Neuronal stem cell (in vitro differentiated cells): ENCODE measurements at regions not wholly inside any gene's neighbourhood (a gene's known extent, or its start where the extent isn't known, plus 50 kb on each side); places are given as distances from the start of the nearest gene placed in this dataset.

Experiments
- DNase-seq: peaks from one replicate; pipeline ENCODE4 v3.0.0-alpha.2; 2013; ENCODE audit warnings: low spot score
- H2AFZ ChIP-seq: one replicate; pipeline ENCODE4 v1.6.1; 2013; ENCODE audit warnings: mild to moderate bottlenecking, low read length, inconsistent platforms
- H2AK5ac ChIP-seq: 2 replicates; pipeline ENCODE4 v1.6.1; 2013; ENCODE audit warnings: low read depth, mild to moderate bottlenecking, inconsistent platforms, low read length, moderate library complexity, mixed read lengths
- H2BK120ac ChIP-seq: 2 replicates; pipeline ENCODE4 v1.6.1; 2013; ENCODE audit warnings: low read depth, mild to moderate bottlenecking, inconsistent platforms, low read length, moderate library complexity, mixed read lengths
- H2BK12ac ChIP-seq: one replicate; pipeline ENCODE4 v1.6.1; 2013; ENCODE audit warnings: low read length, inconsistent platforms
- H2BK15ac ChIP-seq: 2 replicates; pipeline ENCODE4 v1.6.1; 2013; ENCODE audit warnings: mild to moderate bottlenecking, low read length, inconsistent platforms, mixed read lengths
- H2BK5ac ChIP-seq: one replicate; pipeline ENCODE4 v1.6.1; 2013; ENCODE audit warnings: inconsistent platforms, mild to moderate bottlenecking, low read length, moderate library complexity
- H3K14ac ChIP-seq: one replicate; pipeline ENCODE4 v1.6.1; 2013; ENCODE audit warnings: low read length, inconsistent platforms
- H3K18ac ChIP-seq: 2 replicates; pipeline ENCODE4 v1.6.1; 2013; ENCODE audit warnings: low read length, inconsistent platforms
- H3K23ac ChIP-seq: 2 replicates; pipeline ENCODE4 v1.6.1; 2013; ENCODE audit warnings: low read depth, mild to moderate bottlenecking, mixed read lengths, low read length, inconsistent platforms; ENCODE audit not compliant: poor library complexity
- H3K27ac ChIP-seq: replicated peaks from 3 replicates; pipeline ENCODE4 v1.5.1; 2013; ENCODE audit warnings: low read length, inconsistent platforms
- H3K27me3 ChIP-seq, 3 experiments: 2 replicates each; pipeline ENCODE4 v1.6.1; 2013; ENCODE audit warnings: low read length in 3 of 3, mild to moderate bottlenecking in 2 of 3, inconsistent platforms in 1 of 3, low read depth in 1 of 3, mixed read lengths in 1 of 3, moderate library complexity in 1 of 3; ENCODE audit not compliant: control insufficient read depth in 3 of 3, insufficient read depth in 3 of 3
- H3K36me3 ChIP-seq, 2 donors: replicated peaks in 1 of 2; 2 replicates each; pipeline ENCODE4 v1.6.1; 2013; ENCODE audit warnings: low read length in 2 of 2; ENCODE audit not compliant: control insufficient read depth in 2 of 2, insufficient read depth in 2 of 2
- H3K4ac ChIP-seq: 2 replicates; pipeline ENCODE4 v1.6.1; 2013; ENCODE audit warnings: inconsistent platforms, mild to moderate bottlenecking, low read length, moderate library complexity
- H3K4me1 ChIP-seq, 2 donors: 1 replicate in 1 of 2; 2 replicates in 1 of 2; pipeline ENCODE4 v1.6.1; 2013; ENCODE audit warnings: low read length in 2 of 2, low read depth in 1 of 2; ENCODE audit not compliant: control insufficient read depth in 2 of 2, insufficient read depth in 1 of 2
- H3K4me2 ChIP-seq: one replicate; pipeline ENCODE4 v1.6.1; 2013; ENCODE audit warnings: mild to moderate bottlenecking, low read length, inconsistent platforms; ENCODE audit not compliant: insufficient read depth, poor library complexity, severe bottlenecking
- H3K4me3 ChIP-seq, 2 donors: 2 replicates each; pipeline ENCODE4 v1.5.1; 2013; ENCODE audit warnings: low read length in 2 of 2, mild to moderate bottlenecking in 2 of 2, inconsistent platforms in 1 of 2, moderate library complexity in 1 of 2
- H3K79me1 ChIP-seq: one replicate; pipeline ENCODE4 v1.6.1; 2013; ENCODE audit warnings: low read depth, mild to moderate bottlenecking, inconsistent platforms, low read length, moderate library complexity
- H3K9ac ChIP-seq: one replicate; pipeline ENCODE4 v1.6.1; 2013; ENCODE audit warnings: mild to moderate bottlenecking, low read depth, low read length, inconsistent platforms; ENCODE audit not compliant: poor library complexity
- H3K9me3 ChIP-seq, 2 donors: replicated peaks in 1 of 2; 2 replicates each; pipeline versions ENCODE3 to v1.6.1; 2013; ENCODE audit warnings: low read length in 2 of 2, mild to moderate bottlenecking in 2 of 2, inconsistent platforms in 1 of 2, low read depth in 1 of 2, mixed read lengths in 1 of 2, moderate library complexity in 1 of 2; ENCODE audit not compliant: control insufficient read depth in 2 of 2, insufficient read depth in 1 of 2
- H4K8ac ChIP-seq: one replicate; pipeline ENCODE4 v1.6.1; 2013; ENCODE audit warnings: low read depth, mild to moderate bottlenecking, inconsistent platforms, low read length, moderate library complexity
- H4K91ac ChIP-seq: one replicate; pipeline ENCODE4 v1.6.1; 2013; ENCODE audit warnings: low read length, low read depth, mild to moderate bottlenecking, inconsistent platforms; ENCODE audit not compliant: poor library complexity
- WGBS, 2 donors: extraction: QIAGEN DNeasy Blood & Tissue Kit; methylation state at CpG; one replicate each; pipeline ENCODE4 v1.1.7; 2013; ENCODE audit warnings: missing lambda C conversion rate in 2 of 2, mixed read lengths in 1 of 2; ENCODE audit not compliant: insufficient read length in 2 of 2, insufficient replicate concordance in 1 of 2; ENCODE audit errors: extremely low coverage in 2 of 2; 5-methylcytosine and 5-hydroxymethylcytosine counted together

DNA sequence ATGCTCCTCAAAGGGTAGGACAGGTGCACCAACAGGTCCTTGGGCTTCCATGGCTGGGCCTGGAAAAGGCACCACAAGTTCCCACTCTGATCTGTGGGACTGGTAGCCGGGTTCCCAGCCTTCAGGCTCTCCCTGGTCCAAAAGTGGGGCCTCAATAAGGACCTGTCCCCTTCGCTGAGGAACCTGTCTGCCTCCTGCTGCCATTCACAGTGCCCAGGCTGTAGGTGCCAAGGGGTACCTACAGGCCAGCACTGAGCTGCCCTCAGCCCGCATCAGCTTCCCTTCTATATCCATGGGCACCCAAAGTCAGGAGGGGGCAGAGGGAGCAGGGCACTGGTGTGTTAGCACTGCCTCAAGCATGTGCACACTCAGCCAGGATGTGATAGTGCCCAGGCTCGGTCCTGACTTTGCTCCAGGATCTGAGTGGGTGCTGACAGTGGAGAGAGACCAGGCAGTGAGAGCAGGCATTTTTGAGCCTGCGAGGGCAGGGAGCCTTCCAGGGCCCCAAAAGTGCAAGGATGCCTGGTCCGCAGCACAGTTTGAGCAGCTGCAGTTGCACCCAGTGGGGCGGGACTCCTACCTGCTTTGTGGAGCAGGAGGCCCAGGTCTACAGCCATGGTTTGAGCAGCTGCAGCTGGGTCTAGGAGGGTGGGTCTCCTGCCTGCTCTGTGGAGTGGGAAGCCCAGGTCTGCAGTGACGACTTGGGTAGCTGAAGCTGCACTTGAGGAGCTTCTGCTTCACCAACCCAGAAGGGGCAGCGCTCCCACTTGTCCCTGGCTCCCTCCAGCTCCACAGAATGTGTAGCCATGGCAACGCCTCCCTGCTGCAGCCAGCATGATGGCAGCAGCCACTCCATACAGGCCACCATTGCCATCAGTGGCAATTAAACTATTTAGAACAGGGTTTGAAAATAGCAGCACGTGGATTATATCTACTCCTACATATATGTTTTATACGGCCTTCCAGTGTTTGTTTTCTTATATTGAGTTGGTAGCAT lies 376.4 kb downstream of the KCTD8 start:
- no peak overlapping the region for H3K18ac ChIP-seq
- peak overlapping the region in 1 of 2 donors; percentile 46 for H3K4me3 ChIP-seq
- WGBS, 2 donors, result no CpG with 5 or more reads among the region's 12 CpGs
- peaks cover 0 to 2% of the 10 kb centered on the region in 2 donors for H3K36me3 ChIP-seq
- no peak overlapping the region for H3K4ac ChIP-seq
- H3K23ac ChIP-seq, result peak overlapping the region; percentile 60
- no peaks in the 10 kb centered on the region for H3K4me1 ChIP-seq
- H3K9ac ChIP-seq, result no peak overlapping the region
- no peak overlapping the region for H2AK5ac ChIP-seq
- H3K4me2 ChIP-seq, result no peak overlapping the region
- no peak overlapping the region for H2BK12ac ChIP-seq
- DNase-seq, result no peak
- no peak overlapping the region for H2BK5ac ChIP-seq
- H3K27ac ChIP-seq, result no peak overlapping the region
- H4K91ac ChIP-seq, result no peak overlapping the region
- H3K79me1 ChIP-seq, result no peaks in the 10 kb centered on the region
- H2BK15ac ChIP-seq, result no peak overlapping the region
- H3K14ac ChIP-seq, result no peak overlapping the region
- H2AFZ ChIP-seq, result no peak overlapping the region
- peaks cover 0 to 11% of the 10 kb centered on the region in 2 donors for H3K9me3 ChIP-seq
- no peaks in the 10 kb centered on the region for H3K27me3 ChIP-seq
- no peak overlapping the region for H4K8ac ChIP-seq
- H2BK120ac ChIP-seq, result no peak overlapping the region

DNA sequence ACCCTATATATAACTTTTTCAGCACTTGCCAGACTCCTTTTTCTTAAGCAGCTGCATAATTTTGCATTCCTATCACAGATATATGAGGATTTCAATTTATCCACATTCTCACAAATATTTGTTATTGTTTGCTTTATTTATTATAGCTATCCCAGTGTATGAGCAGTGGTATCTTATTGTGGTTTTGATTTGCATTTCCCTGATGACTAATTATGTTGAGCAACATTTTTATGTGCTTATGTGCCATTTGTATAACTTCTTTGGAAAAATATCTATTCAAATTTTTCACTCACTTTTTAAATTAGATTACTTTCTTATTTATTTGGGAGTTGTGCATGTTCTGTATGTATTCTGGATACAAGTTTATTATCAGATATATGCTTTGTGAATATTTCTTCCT lies 361.9 kb downstream of the KCTD8 start:
- no peak overlapping the region for H3K14ac ChIP-seq
- H3K4me2 ChIP-seq, result no peak overlapping the region
- no peak for DNase-seq
- H3K27ac ChIP-seq, result no peak overlapping the region
- no peak overlapping the region for H3K18ac ChIP-seq
- no peaks in the 10 kb centered on the region for H3K36me3 ChIP-seq
- H2BK120ac ChIP-seq, result no peak overlapping the region
- H3K4ac ChIP-seq, result no peak overlapping the region
- H3K79me1 ChIP-seq, result no peaks in the 10 kb centered on the region
- no peak overlapping the region for H4K8ac ChIP-seq
- H4K91ac ChIP-seq, result no peak overlapping the region
- no peaks in the 10 kb centered on the region for H3K4me1 ChIP-seq
- no peak overlapping the region for H2BK15ac ChIP-seq
- no peaks in the 10 kb centered on the region for H3K27me3 ChIP-seq
- H2AFZ ChIP-seq, result no peak overlapping the region
- no peak overlapping the region for H3K4me3 ChIP-seq
- no peak overlapping the region for H3K23ac ChIP-seq
- H3K9me3 ChIP-seq, result no peaks in the 10 kb centered on the region
- no peak overlapping the region for H2AK5ac ChIP-seq
- no peak overlapping the region for H2BK5ac ChIP-seq
- no peak overlapping the region for H3K9ac ChIP-seq
- H2BK12ac ChIP-seq, result no peak overlapping the region

- H2BK15ac ChIP-seq, result no peak overlapping the region
- H3K79me1 ChIP-seq, result no peaks in the 10 kb centered on the region
- no peak for DNase-seq
- H3K36me3 ChIP-seq, result no peaks in the 10 kb centered on the region
- no peak overlapping the region for H2AK5ac ChIP-seq
- no peaks in the 10 kb centered on the region for H3K4me1 ChIP-seq
- H4K91ac ChIP-seq, result no peak overlapping the region
- H3K18ac ChIP-seq, result no peak overlapping the region
- H3K9ac ChIP-seq, result no peak overlapping the region
- H2AFZ ChIP-seq, result no peak overlapping the region
- no peak overlapping the region for H3K4me3 ChIP-seq
- no peak overlapping the region for H2BK12ac ChIP-seq
- H4K8ac ChIP-seq, result no peak overlapping the region
- no peak overlapping the region for H3K27ac ChIP-seq
- no peak overlapping the region for H3K4ac ChIP-seq
- no peak overlapping the region for H2BK120ac ChIP-seq
- no peak overlapping the region for H2BK5ac ChIP-seq
- H3K14ac ChIP-seq, result no peak overlapping the region
- no peaks in the 10 kb centered on the region for H3K9me3 ChIP-seq
- H3K23ac ChIP-seq, result no peak overlapping the region
- no peak overlapping the region for H3K4me2 ChIP-seq
- no peaks in the 10 kb centered on the region for H3K27me3 ChIP-seq
These were observed 355.2 kb downstream of the KCTD8 start for GRCh38 chr4:44093390-44093789.

DNA sequence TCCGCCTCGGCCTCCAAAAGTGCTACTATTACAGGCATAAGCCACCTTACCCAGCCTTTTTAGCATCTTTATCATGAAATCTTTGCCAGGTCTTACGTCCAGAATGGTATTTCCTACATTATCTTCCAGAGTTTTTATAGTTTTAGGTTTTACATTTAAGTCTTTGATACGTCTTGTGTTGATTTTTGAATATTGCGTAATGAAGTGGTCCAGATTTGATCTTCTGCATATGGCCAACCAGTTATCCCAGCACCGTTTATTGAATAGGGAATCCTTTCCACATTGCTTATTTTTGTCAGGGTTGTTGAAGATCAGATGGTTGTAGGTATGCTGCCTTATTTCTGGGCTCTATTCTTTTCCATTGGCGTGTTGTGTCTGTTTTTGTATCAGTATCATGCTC lies 349.6 kb downstream of the KCTD8 start:
- Histone ChIP-seq H4K91ac (no peak overlapping the region), H4K8ac (no peak overlapping the region), H3K9ac (no peak overlapping the region), H3K14ac (no peak overlapping the region), H3K79me1 (no peaks in the 10 kb centered on the region), H3K23ac (no peak overlapping the region), H3K27ac (no peak overlapping the region), H2AK5ac (no peak overlapping the region), H3K4me1 (no peaks in the 10 kb centered on the region), H3K18ac (no peak overlapping the region), H3K4me2 (no peak overlapping the region), H3K4ac (no peak overlapping the region), H2BK12ac (no peak overlapping the region), H2BK5ac (no peak overlapping the region), H3K36me3 (no peaks in the 10 kb centered on the region), H3K9me3 (no peaks in the 10 kb centered on the region), H2BK15ac (no peak overlapping the region), H3K4me3 (no peak overlapping the region), H2BK120ac (no peak overlapping the region), H2AFZ (no peak overlapping the region), H3K27me3 (no peaks in the 10 kb centered on the region)
- no peak for DNase-seq
- WGBS, 2 donors, result no CpG with 5 or more reads among the region's 7 CpGs
